ENCODE measurements at regions not wholly inside any gene's neighbourhood (a gene's known extent, or its start where the extent isn't known, plus 50 kb on each side); places are given as distances from the start of the nearest gene placed in this dataset.

DNA sequence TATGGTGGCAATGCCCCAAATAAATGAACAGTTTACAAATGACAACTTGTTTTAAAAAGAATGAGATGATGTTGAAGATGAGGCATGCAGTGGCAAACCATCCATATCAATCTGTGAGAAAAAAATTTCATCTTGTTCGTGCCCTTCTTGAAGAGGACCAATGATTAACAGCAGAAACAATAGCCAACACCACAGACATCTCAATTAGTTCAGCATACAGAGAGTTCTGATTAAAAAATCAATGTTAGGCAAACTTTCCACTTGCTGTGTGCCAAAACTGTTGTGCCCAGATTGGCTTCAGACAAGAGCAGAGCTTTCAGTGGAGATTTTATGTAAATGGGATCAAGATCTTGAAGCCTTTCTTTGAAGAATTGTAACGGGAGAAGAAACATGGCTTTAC is 329.9 kb downstream of the BMP4 start:
- Histone ChIP-seq H3K36me3 (no peaks in the 10 kb centered on the region), H3K4me1 (peaks cover 0 to 6% (median 0%) of the 10 kb centered on the region in 4 donors), H3K27me3 (no peaks in the 10 kb centered on the region), H3K9me3 (no peaks in the 10 kb centered on the region), H3K4me3 (no peak overlapping the region), H3K27ac (no peak overlapping the region)
- TF ChIP-seq POLR2A (IDR thresholded peaks at IDR 0.05) = no peak
- TF ChIP-seq, protein P1, sequence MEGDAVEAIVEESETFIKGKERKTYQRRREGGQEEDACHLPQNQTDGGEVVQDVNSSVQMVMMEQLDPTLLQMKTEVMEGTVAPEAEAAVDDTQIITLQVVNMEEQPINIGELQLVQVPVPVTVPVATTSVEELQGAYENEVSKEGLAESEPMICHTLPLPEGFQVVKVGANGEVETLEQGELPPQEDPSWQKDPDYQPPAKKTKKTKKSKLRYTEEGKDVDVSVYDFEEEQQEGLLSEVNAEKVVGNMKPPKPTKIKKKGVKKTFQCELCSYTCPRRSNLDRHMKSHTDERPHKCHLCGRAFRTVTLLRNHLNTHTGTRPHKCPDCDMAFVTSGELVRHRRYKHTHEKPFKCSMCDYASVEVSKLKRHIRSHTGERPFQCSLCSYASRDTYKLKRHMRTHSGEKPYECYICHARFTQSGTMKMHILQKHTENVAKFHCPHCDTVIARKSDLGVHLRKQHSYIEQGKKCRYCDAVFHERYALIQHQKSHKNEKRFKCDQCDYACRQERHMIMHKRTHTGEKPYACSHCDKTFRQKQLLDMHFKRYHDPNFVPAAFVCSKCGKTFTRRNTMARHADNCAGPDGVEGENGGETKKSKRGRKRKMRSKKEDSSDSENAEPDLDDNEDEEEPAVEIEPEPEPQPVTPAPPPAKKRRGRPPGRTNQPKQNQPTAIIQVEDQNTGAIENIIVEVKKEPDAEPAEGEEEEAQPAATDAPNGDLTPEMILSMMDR (IDR thresholded peaks at IDR 0.05) = no peak
- DNase-seq = no peak

DNA sequence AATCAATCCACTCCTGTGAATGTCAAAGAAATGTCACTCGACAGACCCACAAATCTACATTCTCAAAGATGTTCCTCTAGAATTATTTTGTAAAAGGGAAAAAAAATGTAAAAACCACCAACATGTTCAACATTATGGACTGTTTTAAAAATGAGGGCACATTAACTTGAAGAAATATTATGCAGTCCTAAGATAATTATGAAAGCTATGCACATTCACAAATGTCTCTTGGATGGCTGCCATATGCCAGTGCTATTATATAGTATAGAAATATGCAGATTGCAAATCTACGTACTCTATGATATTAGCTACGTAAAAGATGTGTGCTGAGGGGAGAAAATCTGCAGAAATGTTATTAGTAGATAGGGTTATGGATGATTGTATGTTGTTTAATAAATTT is 334.2 kb downstream of the BMP4 start:
- TF ChIP-seq, protein P1 (IDR thresholded peaks at IDR 0.05) = no peak
- no peak for TF ChIP-seq POLR2A (IDR thresholded peaks at IDR 0.05)
- Histone ChIP-seq H3K36me3 (no peaks in the 10 kb centered on the region), H3K4me1 (no peaks in the 10 kb centered on the region), H3K27me3 (no peaks in the 10 kb centered on the region), H3K9me3 (no peaks in the 10 kb centered on the region), H3K4me3 (no peak overlapping the region), H3K27ac (no peak overlapping the region)
- DNase-seq = no peak

DNA sequence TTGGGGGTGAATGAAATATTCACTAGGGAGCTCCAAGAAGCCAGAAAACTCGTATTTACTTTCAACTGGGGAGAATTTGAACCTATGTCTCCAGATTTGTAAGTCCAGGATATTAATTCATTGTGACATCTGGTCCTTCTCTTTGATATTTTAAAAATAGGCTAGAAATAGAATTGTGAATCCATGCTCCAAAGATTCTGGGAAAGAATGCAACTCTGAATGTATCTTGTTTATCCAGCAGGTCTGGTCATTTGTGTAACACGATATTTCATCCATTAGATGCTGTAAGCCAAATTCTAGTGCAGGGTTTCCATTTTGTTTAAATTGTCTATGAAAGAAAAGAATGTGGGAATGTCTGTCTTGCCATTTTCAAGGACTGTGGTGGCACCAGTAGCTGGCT is 334.7 kb downstream of the BMP4 start:
- Histone ChIP-seq H3K27ac (no peak overlapping the region), H3K4me3 (no peak overlapping the region), H3K4me1 (no peaks in the 10 kb centered on the region), H3K27me3 (no peaks in the 10 kb centered on the region), H3K36me3 (no peaks in the 10 kb centered on the region), H3K9me3 (no peaks in the 10 kb centered on the region)
- DNase-seq = no peak
- TF ChIP-seq, protein P1 (IDR thresholded peaks at IDR 0.05) = no peak
- TF ChIP-seq POLR2A (IDR thresholded peaks at IDR 0.05) = no peak

DNA sequence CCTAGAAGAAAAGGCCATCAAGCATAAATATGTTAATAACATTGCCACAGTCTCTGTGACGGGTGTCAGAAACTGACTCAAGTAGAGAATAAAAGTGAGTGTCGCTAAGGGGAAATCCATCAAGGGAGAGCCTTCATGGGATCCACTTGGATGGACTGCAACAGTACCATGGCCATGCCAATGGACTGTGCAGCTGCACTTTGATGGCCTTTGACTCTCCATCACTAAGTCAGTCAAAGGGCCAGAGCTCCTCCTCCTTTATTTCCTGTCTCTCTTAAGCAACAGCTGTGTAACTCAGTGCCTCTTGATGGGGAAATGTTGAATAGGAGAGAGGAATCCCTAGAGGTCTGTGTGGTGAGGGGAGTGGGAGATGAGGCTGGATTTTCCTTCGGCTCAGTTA is 335.2 kb downstream of the BMP4 start:
- Histone ChIP-seq H3K4me1 (no peaks in the 10 kb centered on the region), H3K9me3 (no peaks in the 10 kb centered on the region), H3K36me3 (no peaks in the 10 kb centered on the region), H3K27ac (no peak overlapping the region), H3K4me3 (no peak overlapping the region), H3K27me3 (no peaks in the 10 kb centered on the region)
- no peak for DNase-seq
- TF ChIP-seq POLR2A (IDR thresholded peaks at IDR 0.05) = no peak
- TF ChIP-seq, protein P1 (IDR thresholded peaks at IDR 0.05) = no peak

DNA sequence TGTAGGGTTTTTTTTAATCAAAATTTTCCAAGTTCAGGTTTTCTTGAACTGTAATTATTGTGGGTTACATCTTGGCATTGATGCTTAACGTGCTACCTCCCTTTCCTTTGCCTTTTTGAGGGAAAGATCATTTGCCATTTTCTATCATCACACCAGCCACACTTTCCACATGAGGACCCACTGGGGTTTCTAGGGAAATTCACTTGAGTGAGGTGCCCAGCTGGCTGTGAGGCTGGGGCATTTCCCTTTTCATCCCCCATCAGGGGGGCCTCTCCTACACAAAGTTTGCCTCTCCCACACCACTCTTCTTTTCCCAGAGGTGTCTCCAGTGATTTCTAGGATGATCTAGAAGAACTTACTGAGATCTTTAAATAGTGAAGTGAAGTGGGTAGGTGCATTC is 335.7 kb downstream of the BMP4 start:
- Histone ChIP-seq H3K27me3 (no peaks in the 10 kb centered on the region), H3K36me3 (no peaks in the 10 kb centered on the region), H3K9me3 (no peaks in the 10 kb centered on the region), H3K27ac (no peak overlapping the region), H3K4me1 (no peaks in the 10 kb centered on the region), H3K4me3 (no peak overlapping the region)
- TF ChIP-seq, protein P1 (IDR thresholded peaks at IDR 0.05) = no peak
- no peak for TF ChIP-seq POLR2A (IDR thresholded peaks at IDR 0.05)
- no peak for DNase-seq

DNA sequence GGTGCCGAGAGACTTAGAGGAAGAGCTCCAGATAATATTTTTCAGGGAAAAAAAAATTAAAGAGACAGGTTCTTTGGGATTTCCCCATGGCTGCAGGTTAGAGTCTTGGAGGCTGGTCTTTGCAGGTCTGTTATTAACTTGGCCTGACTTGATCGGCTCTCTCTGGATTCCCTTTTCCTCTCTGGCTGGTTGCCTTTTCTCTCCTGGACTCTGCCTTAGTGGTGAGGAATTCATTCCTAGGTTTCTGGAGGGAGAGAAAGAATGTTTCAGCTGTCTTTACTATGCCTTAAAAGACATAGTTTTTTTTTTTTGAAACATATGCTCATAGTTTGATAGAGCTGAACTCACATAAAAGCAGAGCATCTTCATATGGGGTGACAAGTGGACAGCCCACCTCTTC is 336.3 kb downstream of the BMP4 start:
- TF ChIP-seq POLR2A (IDR thresholded peaks at IDR 0.05) = no peak
- TF ChIP-seq, protein P1 (IDR thresholded peaks at IDR 0.05) = no peak
- no peaks in the 10 kb centered on the region for H3K36me3 ChIP-seq
- H3K9me3 ChIP-seq = no peaks in the 10 kb centered on the region
- H3K4me3 ChIP-seq = no peak overlapping the region
- no peak for DNase-seq
- H3K27ac ChIP-seq = no peak overlapping the region
- H3K27me3 ChIP-seq = no peaks in the 10 kb centered on the region
- H3K4me1 ChIP-seq = no peaks in the 10 kb centered on the region
